Ascending aorta (tissue), 2 donors: ENCODE measurements at regions not wholly inside any gene's neighbourhood (a gene's known extent, or its start where the extent isn't known, plus 50 kb on each side); places are given as distances from the start of the nearest gene placed in this dataset.

Source experiments
- DNase-seq, 2 donors: peaks; one replicate each; pipeline ENCODE4 v3.0.0-alpha.2; 2019; ENCODE audit warnings: low spot score in 2 of 2
- H3K27ac ChIP-seq, 2 donors: fragments of 200-600 bp; sonication (generic); one replicate each; pipeline ENCODE4 v1.5.1; 2016 to 2017; ENCODE audit warnings: mild to moderate bottlenecking in 1 of 2
- H3K27me3 ChIP-seq: fragments of 200-600 bp; sonication (generic); one replicate; pipeline ENCODE4 v1.5.1; 2017
- H3K36me3 ChIP-seq, 2 donors: fragments of 200-600 bp; sonication (generic); one replicate each; pipeline ENCODE4 v1.5.1; 2016
- H3K4me1 ChIP-seq, 2 donors: fragments of 200-600 bp; sonication (generic); one replicate each; pipeline ENCODE4 v1.5.1; 2016 to 2017; ENCODE audit warnings: mild to moderate bottlenecking in 1 of 2
- H3K4me3 ChIP-seq, 2 donors: fragments of 200-600 bp; sonication (generic); one replicate each; pipeline ENCODE4 v1.5.1; 2016 to 2017; ENCODE audit warnings: mild to moderate bottlenecking in 1 of 2
- H3K9me3 ChIP-seq, 2 donors: fragments of 200-600 bp; sonication (generic); one replicate each; pipeline ENCODE4 v1.5.1; 2016
- CTCF ChIP-seq, 3 experiments: fragments of 200-600 bp in 2 of 3; fragments of 450-650 bp in 1 of 3; sonication (generic) in 2 of 3; IDR thresholded peaks; one replicate each; pipeline ENCODE4 v1.5.1; 2016 to 2019; ENCODE audit warnings: antibody characterized with exemption in 3 of 3, mild to moderate bottlenecking in 1 of 3, moderate library complexity in 1 of 3
- intact Hi-C: fragments of 100-400 bp; cut with DNase I; formaldehyde crosslinking; loops from one replicate; pipeline ENCODE4 v1.15.1; 2023

DNA sequence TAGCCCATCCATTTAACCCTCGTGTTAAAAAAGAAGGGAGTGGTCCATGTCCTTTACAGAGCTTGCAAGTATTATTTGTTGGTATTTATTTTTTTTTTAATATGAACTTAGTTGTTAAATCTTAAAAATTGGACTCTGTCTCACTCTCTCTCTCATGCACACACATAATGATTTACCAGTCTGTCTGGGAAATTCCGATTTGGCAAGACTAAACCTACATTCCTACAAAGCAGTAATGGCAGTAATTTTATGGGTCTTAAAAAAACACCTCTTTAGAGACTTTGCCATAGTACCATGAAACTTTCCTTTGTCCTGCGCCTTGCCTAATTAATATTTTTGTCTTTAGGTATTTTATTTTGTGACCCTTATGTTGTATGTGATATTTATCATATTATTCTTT is 239.5 kb upstream of the PPP1R3A start:
- Histone ChIP-seq H3K9me3 (no peaks in the 10 kb centered on the region), H3K27ac (no peak overlapping the region)
- no peak for DNase-seq

GRCh38 chr7:114156178-114156577 is 237.4 kb upstream of the PPP1R3A start:
- intact Hi-C loops, result no loop called here
- Histone ChIP-seq H3K4me3 (no peak overlapping the region), H3K27me3 (no peaks in the 10 kb centered on the region), H3K9me3 (no peaks in the 10 kb centered on the region), H3K36me3 (no peaks in the 10 kb centered on the region), H3K27ac (no peak overlapping the region), H3K4me1 (no peaks in the 10 kb centered on the region)
- no peak for TF ChIP-seq CTCF (IDR thresholded peaks at IDR 0.05)
- no peak for DNase-seq

More for the DNA sequence above, 239.5 kb upstream of the PPP1R3A start:
- intact Hi-C loops, result no loop called here
- Histone ChIP-seq H3K36me3 (no peaks in the 10 kb centered on the region), H3K4me3 (no peak overlapping the region), H3K27me3 (no peaks in the 10 kb centered on the region), H3K4me1 (no peaks in the 10 kb centered on the region)
- no peak for TF ChIP-seq CTCF (IDR thresholded peaks at IDR 0.05)

DNA sequence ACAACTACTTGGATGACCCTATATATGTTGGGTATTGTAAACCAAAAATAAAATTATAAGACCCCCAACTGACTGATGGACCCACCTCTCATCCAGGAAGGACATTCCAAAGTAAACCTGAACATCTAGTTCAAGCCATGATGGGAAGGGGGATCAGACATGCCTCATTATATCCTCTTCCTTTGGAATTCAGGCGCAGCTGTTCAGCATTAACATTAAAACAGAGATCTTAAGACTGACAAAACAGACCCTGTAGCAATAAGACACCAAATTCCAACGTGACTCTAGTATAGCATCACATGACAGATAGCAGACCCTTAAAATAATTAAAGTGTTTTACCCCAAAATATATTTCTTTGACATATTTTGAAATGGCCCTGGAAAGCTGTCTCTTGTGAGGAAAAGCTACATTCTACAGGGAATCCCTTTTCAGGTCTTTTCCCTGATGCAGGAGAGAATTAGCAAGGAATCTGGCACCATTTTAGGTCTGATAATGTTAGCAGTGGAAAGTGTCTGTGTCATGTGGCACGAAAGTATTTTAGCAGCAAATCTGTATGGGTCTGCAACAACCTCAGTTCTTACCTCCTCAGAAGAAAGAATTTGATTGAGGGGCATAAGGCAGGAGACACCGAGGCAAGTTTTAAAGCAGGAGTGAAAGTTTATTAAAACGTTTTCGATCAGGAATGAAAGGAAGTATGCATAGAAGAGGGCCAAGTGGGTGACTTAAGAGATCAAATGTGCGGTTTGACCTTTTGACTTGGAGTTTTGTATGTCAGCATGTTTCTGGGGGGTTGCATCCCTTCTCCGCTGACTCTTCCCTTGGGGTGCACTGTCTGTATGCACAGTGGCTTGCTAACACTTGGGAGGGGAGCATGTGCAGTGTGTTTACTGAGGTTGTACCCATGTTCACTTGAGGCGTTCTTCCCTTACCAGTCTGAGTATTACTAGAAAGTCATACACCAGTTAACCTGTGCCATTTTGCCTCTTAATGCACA is 236.6 kb upstream of the PPP1R3A start:
- TF ChIP-seq CTCF (IDR thresholded peaks at IDR 0.05), result no peak
- Histone ChIP-seq H3K9me3 (no peaks in the 10 kb centered on the region), H3K4me1 (no peaks in the 10 kb centered on the region), H3K27me3 (no peaks in the 10 kb centered on the region), H3K4me3 (no peak overlapping the region), H3K27ac (no peak overlapping the region), H3K36me3 (no peaks in the 10 kb centered on the region)
- intact Hi-C loops, result no loop called here
- no peak for DNase-seq

GRCh38 chr7:114153700-114154099 is 234.9 kb upstream of the PPP1R3A start:
- Histone ChIP-seq H3K27me3 (no peaks in the 10 kb centered on the region), H3K9me3 (no peaks in the 10 kb centered on the region), H3K4me3 (no peak overlapping the region), H3K27ac (no peak overlapping the region), H3K4me1 (no peaks in the 10 kb centered on the region), H3K36me3 (no peaks in the 10 kb centered on the region)
- intact Hi-C loops, result no loop called here
- no peak for TF ChIP-seq CTCF (IDR thresholded peaks at IDR 0.05)
- no peak for DNase-seq

DNA sequence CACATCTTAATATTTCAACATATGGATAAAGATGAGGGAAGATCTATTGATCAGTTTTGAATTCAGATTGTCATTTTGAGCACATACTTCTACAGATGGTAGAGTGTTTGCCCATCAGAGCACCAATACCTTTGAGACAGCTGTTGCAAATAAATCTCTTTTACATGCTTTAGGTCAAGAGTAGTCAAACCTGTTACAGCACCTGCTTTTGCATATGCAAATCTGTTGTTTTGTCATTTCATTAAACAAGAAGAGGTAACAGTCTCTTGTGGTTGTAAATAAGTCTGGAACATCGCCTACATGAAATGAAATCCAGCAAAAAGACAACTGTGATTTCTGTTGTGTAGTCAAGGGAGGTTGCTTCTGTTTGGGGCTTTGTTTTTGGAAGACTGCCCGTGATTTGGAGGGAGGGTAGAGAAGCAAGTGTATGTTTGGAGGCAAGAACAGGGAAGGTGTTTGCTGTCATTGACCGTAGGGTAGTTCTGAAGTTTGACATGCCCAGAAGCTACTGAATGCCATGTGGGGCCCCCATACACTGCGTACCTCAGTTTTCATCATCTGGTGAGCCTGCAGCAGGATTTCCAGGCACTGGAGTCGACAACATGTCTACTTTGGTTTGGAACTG is 233.6 kb upstream of the PPP1R3A start:
- no peak overlapping the region for H3K4me3 ChIP-seq
- no peak for TF ChIP-seq CTCF (IDR thresholded peaks at IDR 0.05)
- no peaks in the 10 kb centered on the region for H3K27me3 ChIP-seq
- H3K27ac ChIP-seq, result no peak overlapping the region
- intact Hi-C loops, result no loop called here
- H3K9me3 ChIP-seq, result no peaks in the 10 kb centered on the region
- DNase-seq, result no peak
- H3K4me1 ChIP-seq, result no peaks in the 10 kb centered on the region
- H3K36me3 ChIP-seq, result no peaks in the 10 kb centered on the region
